HG03103 (cell line): ENCODE measurements at regions not wholly inside any gene's neighbourhood (a gene's known extent, or its start where the extent isn't known, plus 50 kb on each side); places are given as distances from the start of the nearest gene placed in this dataset.
"Not testable (repeated sequence)": the region's sequence is repeated elsewhere in the genome, so short reads cannot be mapped to it uniquely, and the experiment has no call there.

Source experiments
- ATAC-seq: cut with Tn5 transposase; IDR thresholded peaks from one replicate; pipeline ENCODE4 v1.9.1; 2021; ENCODE audit warnings: low read depth; ENCODE audit not compliant: unreplicated experiment

DNA sequence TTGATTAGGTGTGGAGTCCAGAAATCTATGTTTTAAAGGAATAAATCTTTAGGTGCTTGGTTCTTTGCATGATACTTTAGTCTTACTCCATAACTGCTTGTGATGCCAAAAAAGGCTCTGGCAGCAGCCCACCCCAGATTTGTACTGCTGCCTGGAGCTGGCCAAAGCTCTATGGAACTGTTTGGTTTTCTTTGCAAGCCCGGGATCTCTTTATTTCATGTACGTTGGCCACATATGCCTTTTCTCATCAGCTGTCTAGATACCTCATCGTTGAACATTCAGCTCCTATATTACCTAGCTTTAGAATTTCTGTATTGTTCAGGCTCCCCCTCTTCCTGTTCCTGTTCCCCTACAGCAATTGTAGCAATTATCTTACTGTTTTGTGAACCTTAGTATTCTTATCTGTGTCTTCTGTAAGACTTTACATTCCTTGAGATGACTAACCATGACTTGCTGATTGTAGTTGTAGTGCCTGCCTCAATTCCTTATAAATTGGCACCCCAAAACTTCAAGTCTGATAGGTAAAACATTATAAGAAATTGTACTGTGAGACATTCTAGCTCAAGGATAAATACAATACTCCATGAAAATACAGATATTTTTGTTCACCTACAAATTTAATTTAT is 199.4 kb upstream of the GPRIN3 start:
- ATAC-seq, result no peak

DNA sequence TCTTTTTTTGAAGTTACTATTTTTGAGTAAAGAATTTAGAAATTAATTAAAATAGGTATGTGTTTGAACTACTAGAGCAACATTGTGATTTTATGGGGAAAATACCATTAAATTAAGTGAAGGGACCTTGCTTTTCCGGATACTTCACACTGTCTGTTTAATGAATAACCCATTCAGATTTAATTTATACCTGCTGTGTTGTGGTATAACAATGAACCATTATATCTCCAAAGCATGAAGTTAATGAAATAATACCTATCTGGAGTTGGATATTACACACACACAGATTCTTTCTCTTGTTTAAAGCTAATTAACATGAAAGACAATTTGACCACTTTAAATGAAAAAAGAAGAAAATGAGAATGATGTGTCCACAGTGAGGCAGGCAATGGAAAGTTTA is 195.0 kb upstream of the GPRIN3 start:
- no peak for ATAC-seq

DNA sequence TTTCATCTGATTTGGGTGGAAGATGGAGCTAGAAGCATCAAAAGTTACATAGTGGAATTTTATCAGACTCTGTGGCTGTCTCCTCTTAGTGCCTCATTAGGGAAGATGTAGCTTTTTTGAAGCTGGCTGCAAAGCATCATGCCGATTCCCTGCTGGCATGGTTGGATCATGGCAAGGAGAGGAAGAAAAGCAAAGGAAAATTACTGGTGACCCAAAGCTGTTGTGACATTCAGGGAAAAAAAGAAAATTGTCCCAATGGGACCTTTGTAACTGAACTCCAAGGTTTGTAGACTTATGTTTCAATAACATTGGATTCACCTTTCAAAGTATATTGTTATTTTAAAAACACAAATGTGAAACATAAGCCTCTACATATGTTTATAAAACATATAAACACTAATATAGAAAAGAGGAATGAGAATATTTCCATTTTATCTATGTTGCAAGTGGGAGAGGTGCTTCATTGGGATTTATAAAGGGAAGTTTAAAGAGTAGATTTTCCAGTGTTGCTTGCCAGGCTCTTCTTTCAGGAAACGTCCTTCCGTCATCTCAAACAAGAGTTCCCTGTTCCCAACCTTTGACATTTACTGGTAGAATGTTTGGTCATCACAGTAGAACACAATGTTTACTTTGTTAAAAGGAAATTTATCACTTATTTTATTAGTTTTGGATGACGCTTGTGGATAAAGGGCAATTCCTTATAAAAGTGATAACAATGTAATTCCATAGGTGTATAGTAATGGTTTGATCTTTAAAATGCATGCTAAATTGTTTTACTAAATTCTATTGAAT is 190.1 kb upstream of the GPRIN3 start:
- no peak for ATAC-seq

DNA sequence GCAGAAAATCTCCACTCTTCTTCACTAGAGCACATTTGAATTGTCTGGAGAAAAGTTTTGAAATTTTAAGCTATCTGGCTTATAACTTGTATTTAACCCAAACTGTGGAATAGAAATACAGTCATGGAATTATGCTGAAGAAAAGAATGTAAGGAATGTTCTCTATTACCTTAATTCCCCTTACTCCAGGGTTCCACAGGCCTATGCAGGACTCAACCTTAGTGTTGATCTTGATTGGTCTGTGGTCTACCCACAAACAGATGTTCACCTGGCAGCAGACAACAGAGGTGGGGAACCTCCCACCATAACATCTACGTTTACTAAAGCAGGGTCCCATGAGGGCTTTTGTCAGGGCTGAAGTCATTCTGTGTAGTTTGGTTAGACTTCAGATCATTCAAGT is 189.3 kb upstream of the GPRIN3 start:
- ATAC-seq, result no peak

DNA sequence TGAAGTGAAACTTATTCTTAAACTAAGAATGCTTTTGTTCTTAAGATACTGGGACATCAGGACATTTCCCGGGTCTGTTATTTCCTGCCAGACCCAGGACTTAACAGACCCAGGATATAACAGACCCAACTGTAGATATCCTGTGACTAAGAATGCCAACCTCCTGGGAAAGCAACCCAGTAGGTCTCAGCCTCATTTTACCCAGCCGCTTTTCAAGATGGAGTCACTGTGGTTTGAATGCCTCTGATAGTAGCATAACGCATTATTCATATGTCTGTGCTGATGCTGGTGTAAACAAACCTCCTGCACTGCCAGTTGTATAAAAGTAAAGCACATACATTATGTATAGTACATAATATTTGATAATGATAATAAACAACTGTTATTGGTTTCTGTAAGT is 185.8 kb upstream of the GPRIN3 start:
- no peak for ATAC-seq

DNA sequence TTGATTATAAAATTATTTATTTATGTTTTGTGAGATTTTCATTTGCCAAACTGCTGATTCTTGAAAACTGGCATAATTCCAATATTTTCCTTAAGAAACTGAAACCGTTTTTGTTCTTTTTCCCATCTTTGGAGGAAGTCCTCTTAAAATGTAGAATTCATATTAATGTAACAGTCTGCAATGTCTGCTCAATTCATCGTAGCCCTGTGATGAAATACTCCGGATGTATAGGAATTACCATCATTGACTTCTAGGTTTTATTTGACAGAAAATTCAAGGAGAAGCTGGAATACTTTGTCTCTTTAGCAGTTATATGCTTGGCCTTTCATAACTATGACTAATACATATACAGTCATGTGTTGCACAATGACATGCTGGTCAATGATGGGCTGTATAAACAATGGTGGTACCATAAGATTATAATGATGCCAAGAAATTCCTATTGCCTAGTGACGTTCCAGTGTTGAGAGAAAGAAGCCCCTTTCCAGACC is 185.0 kb upstream of the GPRIN3 start:
- ATAC-seq, result no peak

DNA sequence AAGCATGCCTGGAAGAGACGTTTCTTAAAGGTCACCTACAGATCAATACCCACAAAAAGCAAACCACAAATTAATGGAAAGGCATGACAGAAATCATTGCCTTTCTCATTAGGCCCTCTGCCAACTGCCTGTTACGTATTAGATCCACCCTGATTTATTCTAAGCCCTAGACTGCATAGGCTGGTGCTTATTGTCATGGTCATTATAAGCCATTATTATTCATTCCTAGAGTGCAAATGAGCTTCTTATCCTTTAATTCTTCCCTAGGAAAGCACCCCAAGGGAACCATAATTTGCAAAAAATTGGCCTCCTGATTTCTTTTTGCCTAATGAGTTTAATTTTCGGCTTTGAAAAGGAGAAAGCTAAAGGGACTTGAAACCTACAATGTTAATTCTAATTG is 184.2 kb upstream of the GPRIN3 start:
- no peak for ATAC-seq

DNA sequence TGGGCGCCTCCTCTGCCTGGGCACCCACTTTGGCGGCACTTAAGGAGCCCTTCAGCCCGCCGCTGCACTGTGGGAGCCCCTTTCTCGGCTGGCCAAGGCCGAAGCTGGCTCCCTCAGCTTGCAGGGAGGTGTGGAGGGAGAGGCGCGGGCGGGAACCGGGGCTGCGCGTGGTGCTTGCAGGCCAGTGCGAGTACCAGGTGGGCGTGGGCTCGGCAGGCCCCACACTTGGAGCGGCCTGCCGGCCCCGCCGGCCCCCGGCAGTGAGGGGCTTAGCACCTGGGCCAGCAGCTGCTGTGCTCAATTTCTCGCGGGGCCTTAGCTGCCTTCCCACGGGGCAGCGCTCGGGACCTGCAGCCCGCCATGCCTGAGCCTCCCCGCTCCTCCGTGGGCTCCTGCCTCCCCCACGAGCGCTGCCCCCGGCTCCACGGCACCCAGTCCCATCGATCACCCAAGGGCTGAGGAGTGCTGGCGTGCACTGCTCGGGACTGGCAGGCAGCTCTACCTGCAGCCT is 182.4 kb upstream of the GPRIN3 start:
- not testable (repeated sequence) for ATAC-seq

DNA sequence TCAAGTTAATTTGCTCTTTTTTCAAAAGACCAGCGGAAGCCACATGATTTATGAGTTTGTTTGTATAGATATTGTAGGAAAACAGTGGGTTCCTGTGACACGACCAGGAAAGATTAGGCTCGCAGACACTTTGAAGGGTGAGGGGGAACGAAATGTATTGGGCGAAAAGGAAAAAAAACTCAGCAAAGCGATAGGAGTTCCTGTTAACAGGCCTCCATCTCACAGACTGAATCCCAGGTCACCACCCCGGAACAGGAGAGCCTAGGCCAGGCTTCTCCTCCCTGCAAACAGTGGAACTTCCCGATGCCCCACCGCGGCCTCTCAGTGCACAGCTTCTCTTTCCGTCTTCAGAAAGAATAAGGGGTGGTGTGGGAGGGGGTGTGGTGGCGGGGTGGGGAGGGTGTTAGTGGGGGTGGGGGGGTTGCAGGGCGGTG is 181.8 kb upstream of the GPRIN3 start:
- no peak for ATAC-seq

DNA sequence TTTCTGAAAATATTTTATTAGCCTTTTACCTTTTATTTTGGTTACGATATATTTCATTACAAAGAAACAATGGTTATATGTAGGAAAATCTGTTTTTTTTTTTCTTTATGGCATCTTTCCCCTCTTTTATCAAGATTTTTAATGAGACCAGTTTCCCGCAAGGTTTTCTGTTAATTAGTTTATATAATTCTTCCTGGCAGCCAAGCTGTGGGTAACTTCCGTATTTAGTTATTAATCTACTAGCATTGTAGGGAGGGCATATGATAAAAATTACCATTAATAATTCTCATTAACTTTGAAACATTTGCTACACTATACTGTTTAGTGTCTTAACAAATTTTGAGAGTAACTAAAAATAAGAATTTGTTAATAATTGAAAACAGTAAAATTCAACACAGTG is 181.1 kb upstream of the GPRIN3 start:
- no peak for ATAC-seq

DNA sequence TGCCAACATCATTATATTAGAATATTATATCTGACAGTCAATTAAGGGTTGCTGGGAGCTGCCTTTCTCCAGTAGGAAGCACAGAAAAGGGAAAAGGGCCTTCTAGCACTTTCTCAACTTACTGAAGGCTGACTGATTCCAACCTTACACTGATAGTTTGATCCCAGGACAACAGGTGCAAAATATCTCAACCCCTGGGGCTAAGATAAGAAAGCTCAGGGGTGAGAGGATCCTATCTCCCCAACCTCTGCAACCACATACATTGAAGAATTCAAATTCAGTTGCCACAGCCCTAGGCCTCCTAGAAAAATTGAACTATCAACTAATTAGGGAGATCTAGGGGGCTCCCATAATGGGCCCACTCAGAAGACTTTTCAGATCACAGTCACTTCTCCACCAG is 179.1 kb upstream of the GPRIN3 start:
- no peak for ATAC-seq

DNA sequence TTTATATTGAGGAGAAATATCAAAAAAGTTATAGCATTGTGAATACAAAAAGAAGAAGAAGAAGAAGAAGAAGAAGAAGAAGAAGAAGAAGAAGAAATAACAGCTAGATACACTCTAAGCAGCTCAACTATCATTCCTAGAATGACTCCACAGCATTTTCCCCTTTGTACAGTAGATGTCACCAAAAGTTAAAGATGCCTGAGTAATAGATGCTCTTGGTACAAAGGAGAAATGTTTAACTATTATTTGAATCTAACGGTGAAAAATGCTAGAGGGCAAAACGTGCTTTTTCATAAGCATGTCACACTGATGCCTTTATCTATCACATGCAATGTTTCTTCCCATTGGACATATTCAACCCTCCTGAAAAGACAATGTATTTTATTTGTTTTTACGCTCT is 178.4 kb upstream of the GPRIN3 start:
- ATAC-seq, result no peak

DNA sequence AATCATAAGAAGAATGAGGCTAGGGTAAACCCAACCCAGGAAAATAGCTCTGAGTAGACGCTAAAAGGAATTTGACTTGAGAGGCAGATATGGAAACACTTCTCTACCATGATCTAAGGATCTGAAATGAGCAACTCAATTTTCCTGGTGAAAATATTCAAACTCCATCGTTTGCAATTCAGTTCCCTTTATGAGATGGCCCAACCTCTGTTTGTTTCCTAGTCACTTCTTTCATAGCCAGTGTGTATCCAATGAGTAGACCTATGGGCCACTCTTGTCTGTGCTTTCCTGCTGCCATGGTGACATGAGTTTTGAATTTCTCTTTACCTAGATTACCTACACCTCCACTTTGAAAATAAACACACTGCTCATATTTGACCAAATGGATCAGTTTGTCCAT is 176.2 kb upstream of the GPRIN3 start:
- no peak for ATAC-seq

DNA sequence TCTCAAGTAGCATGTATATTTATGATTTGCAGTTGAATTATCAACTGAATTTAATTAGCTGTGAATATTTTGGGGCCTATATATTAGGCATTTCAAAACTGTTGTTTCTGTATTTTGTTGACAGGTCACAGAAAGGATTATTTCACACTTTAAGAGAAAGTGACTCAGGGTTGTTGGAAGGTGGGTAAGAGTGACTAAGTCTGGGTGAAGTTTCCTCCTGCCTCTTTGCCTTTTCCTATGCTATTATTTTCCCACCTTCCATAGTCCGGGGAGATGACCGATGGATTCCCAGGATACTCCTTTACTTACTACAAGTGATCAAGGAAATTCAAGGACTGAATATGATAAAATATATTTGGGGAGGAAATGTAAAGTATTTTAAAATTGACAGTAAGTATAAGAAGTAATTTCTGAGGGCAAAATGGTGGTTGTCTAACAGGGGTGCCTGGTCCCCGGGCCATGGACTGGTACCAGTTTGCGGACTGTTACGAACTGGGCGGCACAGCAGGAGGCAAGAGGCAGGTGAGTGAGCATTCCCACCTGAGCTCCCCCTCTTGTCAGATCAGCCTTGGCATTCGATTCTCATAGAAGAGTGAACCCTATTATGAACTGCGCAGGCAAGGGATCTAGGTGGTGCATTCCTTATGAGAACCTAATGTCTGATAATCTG is 175.5 kb upstream of the GPRIN3 start:
- no peak for ATAC-seq

DNA sequence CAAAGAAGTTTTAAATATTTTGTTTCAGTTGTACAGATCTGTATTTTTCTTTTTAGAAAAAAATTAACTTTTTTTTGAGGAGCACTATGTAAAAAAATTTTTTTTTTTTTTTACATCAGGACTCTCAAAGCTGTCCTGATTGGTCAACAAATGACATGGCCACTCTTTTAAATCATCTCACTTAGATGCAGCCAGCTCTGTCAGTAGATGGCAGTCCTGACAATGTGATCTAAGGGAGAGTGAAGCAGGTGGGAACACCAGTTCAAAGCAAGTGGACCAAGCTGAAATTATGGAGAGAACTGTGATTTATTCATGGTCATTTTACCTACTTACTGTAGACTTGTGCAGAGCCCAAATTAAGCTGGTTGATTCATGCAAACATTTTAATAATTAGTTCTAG is 174.7 kb upstream of the GPRIN3 start:
- ATAC-seq, result peak; percentile 95

DNA sequence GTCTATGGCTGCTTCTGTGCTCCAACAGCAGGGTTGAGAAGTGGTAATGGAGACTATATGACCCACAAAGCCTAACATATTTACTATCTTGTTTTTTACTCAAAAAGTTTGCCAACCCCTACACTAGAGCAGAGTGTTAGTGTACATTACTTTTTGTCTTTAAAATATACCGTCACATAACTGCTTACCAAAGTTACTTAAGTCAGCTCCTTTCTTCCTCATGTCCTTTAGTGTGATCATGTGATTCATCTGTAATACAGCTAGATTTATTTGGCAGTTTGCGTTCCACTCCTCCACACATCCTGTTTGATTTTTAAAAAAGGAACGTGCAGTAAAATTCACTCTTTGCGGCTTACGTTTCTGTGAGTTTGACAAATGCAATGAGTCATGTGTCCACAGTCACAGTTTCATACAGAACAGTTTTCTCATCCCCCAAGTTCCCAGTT is 162.4 kb upstream of the GPRIN3 start:
- ATAC-seq, result peak; percentile 87

DNA sequence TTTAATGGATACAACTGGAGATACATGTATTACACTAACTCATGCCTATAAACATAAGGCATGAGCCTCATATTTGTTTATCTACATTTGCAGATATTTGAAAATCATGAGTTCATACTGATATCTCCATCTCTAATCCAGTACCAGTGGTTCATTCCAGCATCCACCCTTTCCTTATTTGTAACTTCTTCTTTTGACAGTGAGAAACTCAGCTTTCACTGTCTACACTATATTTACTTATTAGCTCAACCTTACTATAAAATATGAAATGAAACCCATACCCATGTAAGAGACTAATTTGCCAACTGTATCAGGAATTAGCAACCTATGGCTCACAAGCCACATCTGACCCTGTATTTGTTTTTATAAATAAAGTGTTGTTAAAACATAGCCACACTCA is 161.9 kb upstream of the GPRIN3 start:
- no peak for ATAC-seq

DNA sequence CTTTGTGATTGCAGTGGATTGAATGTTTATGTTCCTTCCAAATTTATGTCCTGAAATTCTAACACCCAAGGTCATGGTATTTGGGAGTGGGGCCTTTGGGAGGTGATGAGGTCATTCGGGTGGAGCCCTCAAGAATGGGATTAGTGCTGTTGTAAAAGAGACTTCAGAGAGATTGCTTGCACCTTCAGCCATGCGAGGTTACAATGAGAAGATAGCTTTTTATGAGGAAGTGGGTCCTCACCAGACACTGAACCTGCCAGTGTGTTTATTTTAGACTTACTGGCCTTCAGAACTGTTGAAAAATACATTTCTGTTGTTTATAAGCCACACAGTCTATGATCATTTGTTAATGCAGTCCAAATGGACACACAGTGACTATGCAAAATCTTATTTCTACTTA is 161.0 kb upstream of the GPRIN3 start:
- peak; percentile 35 for ATAC-seq

DNA sequence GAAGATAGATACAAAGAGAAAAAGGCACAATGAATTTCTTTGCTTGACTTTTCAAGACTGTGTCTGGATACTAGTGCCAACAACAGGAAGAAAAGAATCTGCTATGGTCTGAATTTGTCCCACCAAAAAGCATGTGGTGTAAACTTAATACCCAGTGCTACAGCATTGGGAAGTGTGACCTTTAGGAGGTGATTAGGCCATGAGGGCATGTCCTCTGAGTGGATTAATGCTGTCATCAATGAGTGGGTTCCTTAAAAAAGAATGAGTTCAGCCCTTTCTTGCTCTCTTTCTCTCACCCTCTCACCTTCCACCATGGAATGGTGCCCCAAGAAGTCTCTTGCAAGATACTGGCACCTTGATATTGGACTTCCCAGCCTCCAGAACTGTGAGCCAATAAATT is 155.7 kb upstream of the GPRIN3 start:
- ATAC-seq, result no peak

DNA sequence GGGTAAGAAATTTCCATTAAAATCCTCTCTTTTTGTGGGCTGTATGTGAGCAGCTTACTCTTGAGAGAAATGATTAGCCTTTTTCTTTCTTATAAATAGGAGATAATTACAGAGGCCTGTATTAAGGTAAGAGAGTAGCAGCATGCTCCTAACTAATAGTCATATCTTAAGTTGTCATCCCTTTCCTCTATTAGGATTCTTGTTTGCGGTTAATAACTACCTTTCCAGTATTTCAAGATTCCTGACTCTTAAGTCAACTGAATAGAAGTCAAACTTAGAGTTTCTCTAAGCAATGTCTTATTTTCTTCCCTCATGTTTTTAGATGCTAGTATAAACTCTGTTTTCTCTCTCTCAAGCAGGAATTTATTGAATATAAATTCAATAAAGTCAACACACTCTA is 139.9 kb upstream of the GPRIN3 start:
- ATAC-seq, result no peak

DNA sequence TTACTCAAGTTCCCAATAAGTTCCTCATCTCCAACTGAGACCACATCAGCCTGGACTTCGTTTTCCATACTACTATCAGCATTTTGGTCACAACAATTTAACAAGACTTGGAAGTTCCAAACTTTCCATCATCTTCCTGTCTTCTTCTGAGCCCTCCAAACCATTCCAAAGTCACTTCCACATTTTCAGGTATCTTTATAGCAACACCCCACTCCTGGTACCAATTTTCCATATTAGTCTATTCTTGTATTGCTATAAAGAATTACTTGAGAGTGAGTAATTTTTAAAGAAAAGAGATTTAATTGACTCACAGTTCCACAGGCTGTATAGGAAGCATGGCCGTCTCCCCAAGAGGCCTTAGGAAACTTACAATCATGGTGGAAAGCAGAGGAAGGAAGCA is 138.6 kb upstream of the GPRIN3 start:
- no peak for ATAC-seq
